Right ventricle myocardium superior (tissue), 1 donor: ENCODE measurements at regions not wholly inside any gene's neighbourhood (a gene's known extent, or its start where the extent isn't known, plus 50 kb on each side); places are given as distances from the start of the nearest gene placed in this dataset.

Experiments
- ATAC-seq: fragments of 200-7000 bp; cut with Tn5 transposase; one replicate; pipeline ENCODE4 v1.9.1; 2020; ENCODE audit warnings: mild to moderate bottlenecking; ENCODE audit not compliant: poor library complexity
- DNase-seq: peaks from one replicate; pipeline ENCODE4 v3.0.0-alpha.2; 2020
- intact Hi-C: fragments of 100-400 bp; cut with DNase I; formaldehyde crosslinking; loops from one replicate; pipeline ENCODE4 v1.11.2; 2022
- donor health status: DM: no; HTN: yes; CAD: no; lungs with severe emphysema.

DNA sequence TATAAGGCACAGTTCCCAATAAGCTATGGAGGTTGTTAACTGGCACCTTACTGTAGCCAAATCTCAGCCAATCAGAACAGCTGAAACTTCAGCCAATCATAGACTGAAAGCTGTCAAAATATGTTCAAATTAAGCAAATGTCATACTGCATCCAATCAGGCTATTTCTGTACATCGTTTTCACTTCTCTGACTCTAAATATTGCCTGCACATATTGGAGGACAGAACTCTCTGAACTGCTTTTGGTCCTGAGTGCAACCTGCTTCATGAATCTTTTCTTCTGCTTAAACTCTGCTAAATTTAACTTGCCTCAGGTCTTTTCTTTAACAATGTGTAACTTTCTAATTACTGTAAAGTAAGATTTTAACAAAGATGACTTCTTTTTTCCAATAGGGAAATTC, 1198.9 kb upstream of the PCDH7 start:
- intact Hi-C loops, result no loop called here
- ATAC-seq, result no peak
- DNase-seq, result no peak

DNA sequence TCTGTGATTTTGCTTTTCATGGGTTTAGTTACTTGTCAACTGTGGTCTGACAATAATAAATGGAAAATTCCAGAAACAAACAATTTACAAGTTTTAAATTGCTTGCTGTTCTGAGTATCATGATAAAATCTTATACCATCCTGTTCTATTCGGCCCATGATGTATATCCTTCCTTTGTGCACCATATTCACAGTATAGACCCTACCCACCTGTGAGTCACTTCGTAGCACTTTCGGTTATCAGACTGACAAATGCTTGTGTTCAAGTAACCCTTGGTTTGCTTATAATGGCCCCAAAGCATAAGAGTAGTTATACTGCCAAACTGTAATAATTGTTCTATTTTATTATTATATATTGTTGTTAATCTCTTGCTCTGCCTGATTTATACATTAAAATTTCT, 1183.4 kb upstream of the PCDH7 start:
- intact Hi-C loops, result no loop called here
- DNase-seq, result no peak
- ATAC-seq, result no peak

GRCh38 chr4:29538889-29539646, 1181.1 kb upstream of the PCDH7 start:
- ATAC-seq, result no peak

DNA sequence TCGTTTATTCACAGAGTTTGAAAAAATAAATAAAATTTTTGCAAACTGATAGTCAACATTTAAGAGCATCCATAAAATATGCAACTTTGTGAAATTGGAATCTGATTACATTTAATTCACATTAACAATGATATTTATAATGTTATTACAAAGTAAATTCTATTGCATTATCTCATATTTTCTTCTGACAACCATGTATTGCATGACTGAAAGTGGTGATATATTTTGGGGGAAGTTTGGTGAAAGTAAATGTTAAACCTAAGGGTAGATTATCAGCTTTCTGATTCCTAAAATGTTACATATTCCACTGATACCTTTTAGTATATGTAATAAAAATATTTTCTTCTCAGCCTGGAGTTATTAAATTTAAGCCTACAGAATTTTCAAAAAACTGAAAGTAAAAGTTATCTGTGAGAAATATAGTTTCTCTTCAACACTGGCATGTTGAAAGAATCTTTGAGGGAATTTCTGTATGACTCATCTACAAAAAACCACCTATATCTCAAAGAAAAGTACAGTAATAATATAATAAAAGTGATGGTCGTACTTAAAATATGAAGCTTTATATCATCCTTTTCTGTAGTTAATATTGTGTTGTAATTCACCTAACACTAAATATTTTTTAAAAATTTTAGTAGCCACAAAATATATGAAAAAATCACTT, 1179.6 kb upstream of the PCDH7 start:
- no peak for DNase-seq
- no peak for ATAC-seq
- intact Hi-C loops, result no loop called here

More at GRCh38 chr4:29538889-29539646, 1181.1 kb upstream of the PCDH7 start:
- intact Hi-C loops, result no loop called here
- no peak for DNase-seq

GRCh38 chr4:29541757-29542156, 1178.4 kb upstream of the PCDH7 start:
- no peak for ATAC-seq
- intact Hi-C loops, result no loop called here

GRCh38 chr4:29549342-29549741, 1170.8 kb upstream of the PCDH7 start:
- ATAC-seq (no peak), DNase-seq (no peak)
- intact Hi-C loops, result no loop called here

More at GRCh38 chr4:29541757-29542156, 1178.4 kb upstream of the PCDH7 start:
- no peak for DNase-seq

GRCh38 chr4:29551821-29552220, 1168.3 kb upstream of the PCDH7 start:
- ATAC-seq (no peak), DNase-seq (no peak)
- intact Hi-C loops, result no loop called here

GRCh38 chr4:29553846-29554245, 1166.3 kb upstream of the PCDH7 start:
- intact Hi-C loops, result no loop called here
- ATAC-seq (no peak), DNase-seq (no peak)

GRCh38 chr4:29558789-29559188, 1161.4 kb upstream of the PCDH7 start:
- DNase-seq (no peak), ATAC-seq (no peak)
- intact Hi-C loops, result no loop called here

GRCh38 chr4:29559286-29559685, 1160.9 kb upstream of the PCDH7 start:
- DNase-seq (no peak), ATAC-seq (no peak)
- intact Hi-C loops, result no loop called here

- ATAC-seq, result no peak
- intact Hi-C loops, result no loop called here
Measured at GRCh38 chr4:29560452-29560851, 1159.7 kb upstream of the PCDH7 start.

DNA sequence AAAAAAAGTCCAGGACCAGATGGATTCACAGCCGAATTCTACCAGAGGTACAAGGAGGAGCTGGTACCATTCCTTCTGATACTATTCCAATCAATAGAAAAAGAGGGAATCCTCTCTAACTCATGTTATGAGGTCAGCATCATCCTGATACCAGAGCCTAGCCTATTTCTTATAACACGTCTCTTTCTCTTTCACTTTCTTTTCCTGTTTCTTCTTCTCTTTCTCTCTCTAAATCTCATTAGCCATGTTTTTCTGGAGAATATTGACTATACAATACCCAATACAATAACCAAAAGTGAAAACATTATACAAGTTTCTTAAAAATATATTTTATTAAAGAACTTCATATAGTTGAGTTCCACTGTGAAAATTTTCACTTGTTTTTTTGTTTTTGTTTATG, 1154.9 kb upstream of the PCDH7 start:
- ATAC-seq (no peak), DNase-seq (no peak)
- intact Hi-C loops, result no loop called here

More at GRCh38 chr4:29560452-29560851, 1159.7 kb upstream of the PCDH7 start:
- no peak for DNase-seq

- ATAC-seq (no peak), DNase-seq (no peak)
- intact Hi-C loops, result no loop called here
Measured at GRCh38 chr4:29566371-29566770, 1153.8 kb upstream of the PCDH7 start.

GRCh38 chr4:29571322-29571721, 1148.8 kb upstream of the PCDH7 start:
- intact Hi-C loops, result no loop called here
- DNase-seq, result no peak
- ATAC-seq, result no peak

- ATAC-seq, result no peak
- intact Hi-C loops, result no loop called here
- no peak for DNase-seq
Measured at GRCh38 chr4:29578329-29578728, 1141.8 kb upstream of the PCDH7 start.

DNA sequence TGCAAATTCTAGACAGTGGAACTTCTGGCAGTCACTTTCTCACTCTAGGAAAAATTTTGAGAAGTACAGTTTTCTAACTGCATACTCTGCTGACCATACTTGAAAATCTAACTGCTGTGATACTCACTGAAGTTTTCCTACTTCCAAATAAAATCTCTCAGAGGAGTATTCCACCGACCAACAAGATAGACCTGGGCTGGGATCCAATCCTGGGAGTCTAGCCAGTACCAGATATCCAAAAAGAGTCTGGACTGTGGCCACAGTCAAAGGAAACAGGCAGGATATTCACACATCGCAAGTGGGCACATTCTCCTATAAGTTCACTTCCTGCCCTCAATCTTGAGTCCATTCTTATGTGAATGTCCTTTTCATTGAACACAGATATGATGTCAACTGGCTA, 1138.7 kb upstream of the PCDH7 start:
- DNase-seq (no peak), ATAC-seq (no peak)
- intact Hi-C loops, result no loop called here

GRCh38 chr4:29588617-29589016, 1131.6 kb upstream of the PCDH7 start:
- intact Hi-C loops, result no loop called here
- no peak for ATAC-seq

DNA sequence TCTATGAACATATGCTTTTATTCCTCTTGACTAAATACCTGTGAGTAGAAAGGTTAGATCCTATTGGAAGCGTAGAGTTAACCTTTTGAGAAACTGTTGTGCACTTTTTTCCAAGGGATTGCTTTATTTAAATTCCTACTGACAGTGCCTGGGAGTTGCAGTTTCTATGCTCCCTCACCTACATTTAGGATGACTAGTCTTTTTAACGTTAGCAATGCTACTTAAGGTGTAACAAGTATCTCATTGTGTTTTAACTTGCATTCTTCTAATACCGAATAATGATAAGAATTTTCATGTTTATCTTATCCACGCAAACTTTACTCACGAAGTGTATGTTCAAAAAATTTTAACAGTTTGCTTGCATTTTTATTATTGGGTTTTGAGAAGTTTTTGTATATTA, 1123.9 kb upstream of the PCDH7 start:
- intact Hi-C loops, result no loop called here
- no peak for DNase-seq
- ATAC-seq, result no peak

More at GRCh38 chr4:29588617-29589016, 1131.6 kb upstream of the PCDH7 start:
- DNase-seq, result no peak

DNA sequence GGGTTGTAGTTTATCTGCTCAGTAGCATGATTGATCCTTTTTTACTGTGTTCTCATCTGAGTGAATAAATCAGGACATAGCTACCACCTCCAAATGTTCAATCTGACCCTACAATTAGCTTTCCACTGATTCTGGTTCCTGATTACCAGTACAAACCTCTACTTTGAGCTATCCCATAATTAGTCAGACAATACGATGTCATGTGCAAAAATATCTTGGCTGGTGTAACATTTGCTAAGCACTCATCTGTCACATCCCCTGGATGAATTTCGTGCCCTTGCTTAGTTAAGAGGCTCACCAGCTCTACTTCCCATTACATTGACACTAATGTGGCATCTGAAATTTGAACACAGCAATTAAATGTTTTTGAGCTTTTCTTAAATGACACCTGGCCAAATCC, 1101.0 kb upstream of the PCDH7 start:
- ATAC-seq (no peak), DNase-seq (no peak)
- intact Hi-C loops, result no loop called here

- ATAC-seq (no peak), DNase-seq (no peak)
- intact Hi-C loops, result no loop called here
Measured at GRCh38 chr4:29632199-29632598, 1088.0 kb upstream of the PCDH7 start.
